Iris pigment epithelial cell (primary cell): ENCODE measurements at regions not wholly inside any gene's neighbourhood (a gene's known extent, or its start where the extent isn't known, plus 50 kb on each side); places are given as distances from the start of the nearest gene placed in this dataset.
"Not testable (repeated sequence)": the region's sequence is repeated elsewhere in the genome, so short reads cannot be mapped to it uniquely, and the experiment has no call there.

Experiments
- DNase-seq: peaks from one replicate; pipeline ENCODE4 v3.0.0-alpha.2; 2011; ENCODE audit warnings: low read depth

GRCh38 chr1:94672934-94673333, 131.4 kb upstream of the F3 start:
- DNase-seq, result peak; percentile 92

GRCh38 chr1:94672001-94672400, 130.4 kb upstream of the F3 start:
- no peak for DNase-seq

GRCh38 chr1:94670273-94670672, 128.7 kb upstream of the F3 start:
- no peak for DNase-seq

GRCh38 chr1:94669198-94669597, 127.6 kb upstream of the F3 start:
- DNase-seq, result no peak

GRCh38 chr1:94668528-94668927, 127.0 kb upstream of the F3 start:
- DNase-seq, result no peak

GRCh38 chr1:94667818-94668217, 126.3 kb upstream of the F3 start:
- no peak for DNase-seq

GRCh38 chr1:94666797-94667196, 125.2 kb upstream of the F3 start:
- no peak for DNase-seq

GRCh38 chr1:94661431-94661932, 119.9 kb upstream of the F3 start:
- DNase-seq, result no peak

- DNase-seq, result no peak
These were observed 119.4 kb upstream of the F3 start for GRCh38 chr1:94660994-94661393.

- DNase-seq, result no peak
These were observed 118.7 kb upstream of the F3 start for GRCh38 chr1:94660258-94660657.

GRCh38 chr1:94659202-94659601, 117.6 kb upstream of the F3 start:
- DNase-seq, result not testable (repeated sequence)

GRCh38 chr1:94658221-94658620, 116.7 kb upstream of the F3 start:
- peak; percentile 46 for DNase-seq

GRCh38 chr1:94657776-94658175, 116.2 kb upstream of the F3 start:
- DNase-seq, result not testable (repeated sequence)

- no peak for DNase-seq
These were observed 115.4 kb upstream of the F3 start for GRCh38 chr1:94656967-94657366.

GRCh38 chr1:94654919-94655318, 113.4 kb upstream of the F3 start:
- no peak for DNase-seq

- DNase-seq, result no peak
These were observed 112.9 kb upstream of the F3 start for GRCh38 chr1:94654459-94654858.

GRCh38 chr1:94654031-94654430, 112.5 kb upstream of the F3 start:
- DNase-seq, result peak; percentile 69

- DNase-seq, result no peak
These were observed 111.9 kb upstream of the F3 start for GRCh38 chr1:94653454-94653853.

- no peak for DNase-seq
These were observed 109.5 kb upstream of the F3 start for GRCh38 chr1:94651076-94651475.

GRCh38 chr1:94650301-94650700, 108.7 kb upstream of the F3 start:
- DNase-seq, result no peak

- peak; percentile 100 for DNase-seq
These were observed 106.9 kb upstream of the F3 start for GRCh38 chr1:94648225-94649007.

GRCh38 chr1:94646786-94647555, 105.4 kb upstream of the F3 start:
- DNase-seq, result peak; percentile 75

GRCh38 chr1:94646141-94646643, 104.6 kb upstream of the F3 start:
- DNase-seq, result peak; percentile 97
